Endothelial cell (in vitro differentiated cells): ENCODE measurements at regions not wholly inside any gene's neighbourhood (a gene's known extent, or its start where the extent isn't known, plus 50 kb on each side); places are given as distances from the start of the nearest gene placed in this dataset.

Source experiments
- DNase-seq: peaks from one replicate; pipeline ENCODE4 v3.0.0; 2021; ENCODE audit warnings: low spot score
- H3K27ac Mint-ChIP-seq: one replicate; pipeline ENCODE4 v1.8.0; 2021; ENCODE audit warnings: mixed read lengths, inconsistent platforms; ENCODE audit not compliant: unreplicated experiment
- H3K27me3 Mint-ChIP-seq: one replicate; pipeline ENCODE4 v1.8.0; 2021; ENCODE audit warnings: mild to moderate bottlenecking, moderate library complexity, mixed read lengths, inconsistent platforms; ENCODE audit not compliant: unreplicated experiment
- H3K36me3 Mint-ChIP-seq: one replicate; pipeline ENCODE4 v1.8.0; 2021; ENCODE audit warnings: mild to moderate bottlenecking, low read depth, mixed read lengths, inconsistent platforms; ENCODE audit not compliant: unreplicated experiment
- H3K4me1 Mint-ChIP-seq: one replicate; pipeline ENCODE4 v1.8.0; 2021; ENCODE audit warnings: mild to moderate bottlenecking, mixed read lengths, inconsistent platforms; ENCODE audit not compliant: unreplicated experiment
- H3K4me3 Mint-ChIP-seq: one replicate; pipeline ENCODE4 v1.8.0; 2021; ENCODE audit warnings: mild to moderate bottlenecking, mixed read lengths, inconsistent platforms; ENCODE audit not compliant: unreplicated experiment
- H3K9me3 Mint-ChIP-seq: one replicate; pipeline ENCODE4 v1.8.0; 2021; ENCODE audit warnings: mixed read lengths, inconsistent platforms; ENCODE audit not compliant: unreplicated experiment
- CTCF ChIP-seq: fragments of 200-600 bp; sonication (generic); IDR thresholded peaks from one replicate; pipeline ENCODE4 v1.5.0; 2021; ENCODE audit warnings: antibody characterized with exemption; ENCODE audit not compliant: unreplicated experiment

GRCh38 chr9:91073811-91074771 lies 272.5 kb downstream of the SYK start:
- H3K27ac Mint-ChIP-seq: no peak overlapping the region
- H3K36me3 Mint-ChIP-seq: no peaks in the 10 kb centered on the region
- no peak for TF ChIP-seq CTCF
- no peaks in the 10 kb centered on the region for H3K4me1 Mint-ChIP-seq
- H3K4me3 Mint-ChIP-seq: no peak overlapping the region
- no peaks in the 10 kb centered on the region for H3K9me3 Mint-ChIP-seq
- H3K27me3 Mint-ChIP-seq: peaks cover 1% of the 10 kb centered on the region
- DNase-seq: no peak

- Mint-ChIP-seq H3K9me3 (no peaks in the 10 kb centered on the region), H3K36me3 (no peaks in the 10 kb centered on the region), H3K27me3 (peaks cover 1% of the 10 kb centered on the region), H3K4me1 (no peaks in the 10 kb centered on the region), H3K27ac (no peak overlapping the region), H3K4me3 (no peak overlapping the region)
- no peak for TF ChIP-seq CTCF
- DNase-seq: no peak
These were observed 273.2 kb downstream of the SYK start for GRCh38 chr9:91074866-91075265.

- TF ChIP-seq CTCF: no peak
- no peak for DNase-seq
- Mint-ChIP-seq H3K27ac (no peak overlapping the region), H3K27me3 (peaks cover 1% of the 10 kb centered on the region), H3K36me3 (no peaks in the 10 kb centered on the region), H3K4me3 (no peak overlapping the region), H3K4me1 (no peaks in the 10 kb centered on the region), H3K9me3 (no peaks in the 10 kb centered on the region)
These were observed 273.7 kb downstream of the SYK start for GRCh38 chr9:91075279-91075678.

GRCh38 chr9:91077624-91078368 lies 276.2 kb downstream of the SYK start:
- no peaks in the 10 kb centered on the region for H3K4me1 Mint-ChIP-seq
- no peak for TF ChIP-seq CTCF
- no peak overlapping the region for H3K4me3 Mint-ChIP-seq
- H3K36me3 Mint-ChIP-seq: no peaks in the 10 kb centered on the region
- H3K9me3 Mint-ChIP-seq: no peaks in the 10 kb centered on the region
- no peak overlapping the region for H3K27ac Mint-ChIP-seq
- no peak for DNase-seq
- H3K27me3 Mint-ChIP-seq: peaks cover 1% of the 10 kb centered on the region

GRCh38 chr9:91078369-91078695 lies 276.7 kb downstream of the SYK start:
- H3K27ac Mint-ChIP-seq: no peak overlapping the region
- peaks cover 1% of the 10 kb centered on the region for H3K27me3 Mint-ChIP-seq
- no peak for DNase-seq
- H3K36me3 Mint-ChIP-seq: no peaks in the 10 kb centered on the region
- H3K9me3 Mint-ChIP-seq: no peaks in the 10 kb centered on the region
- no peak overlapping the region for H3K4me3 Mint-ChIP-seq
- TF ChIP-seq CTCF: no peak
- no peaks in the 10 kb centered on the region for H3K4me1 Mint-ChIP-seq
